ENCODE measurements at regions not wholly inside any gene's neighbourhood (a gene's known extent, or its start where the extent isn't known, plus 50 kb on each side); places are given as distances from the start of the nearest gene placed in this dataset.

GRCh38 chr5:130706696-130707095 lies 458.4 kb downstream of the HINT1 start:
- no peak for TF ChIP-seq CTCF (IDR thresholded peaks at IDR 0.05)
- DNase-seq (no peak), ATAC-seq (no peak)
- Mint-ChIP-seq H3K4me1 (no peaks in the 10 kb centered on the region), H3K27ac (no peak overlapping the region), H3K9me3 (peaks cover 0 to 4% of the 10 kb centered on the region in 2 donors), H3K27me3 (ENCODE audit: low read depth in 2 of 2) (no peaks in the 10 kb centered on the region), H3K4me3 (no peak overlapping the region), H3K36me3 (no peaks in the 10 kb centered on the region)
- H3K27me3 ChIP-seq (ENCODE audit: control insufficient read depth, insufficient read depth, low read length) = no peaks in the 10 kb centered on the region
- H3K4me3 ChIP-seq (ENCODE audit: low read length) = no peak overlapping the region
- no peaks in the 10 kb centered on the region for H3K9me3 ChIP-seq (ENCODE audit: control insufficient read depth, insufficient read depth, low read length)
- intact Hi-C loops (cut with micrococcal nuclease) = no loop called here
- no peak overlapping the region for H3K27ac ChIP-seq (ENCODE audit: low read length)
- 95% methylated on average over 5 of the region's 5 CpGs for WGBS (ENCODE audit: insufficient coverage)
- no peaks in the 10 kb centered on the region for H3K36me3 ChIP-seq (ENCODE audit: control insufficient read depth, insufficient read depth, low read length)
- H3K4me1 ChIP-seq (ENCODE audit: control insufficient read depth, insufficient read depth, low read length) = no peaks in the 10 kb centered on the region

- no peaks in the 10 kb centered on the region for H3K36me3 ChIP-seq (ENCODE audit: control insufficient read depth, insufficient read depth, low read length)
- Mint-ChIP-seq H3K4me1 (no peaks in the 10 kb centered on the region), H3K9me3 (peaks cover 0 to 4% of the 10 kb centered on the region in 2 donors), H3K4me3 (no peak overlapping the region), H3K27ac (no peak overlapping the region), H3K27me3 (ENCODE audit: low read depth in 2 of 2) (no peaks in the 10 kb centered on the region), H3K36me3 (no peaks in the 10 kb centered on the region)
- TF ChIP-seq CTCF (IDR thresholded peaks at IDR 0.05) = no peak
- WGBS (ENCODE audit: insufficient coverage) = 80% methylated on average over 1 of the region's 2 CpGs
- ATAC-seq (no peak), DNase-seq (no peak)
- no peak overlapping the region for H3K4me3 ChIP-seq (ENCODE audit: low read length)
- no peaks in the 10 kb centered on the region for H3K4me1 ChIP-seq (ENCODE audit: control insufficient read depth, insufficient read depth, low read length)
- H3K9me3 ChIP-seq (ENCODE audit: control insufficient read depth, insufficient read depth, low read length) = no peaks in the 10 kb centered on the region
- intact Hi-C loops (cut with micrococcal nuclease) = no loop called here
- H3K27ac ChIP-seq (ENCODE audit: low read length) = no peak overlapping the region
- no peaks in the 10 kb centered on the region for H3K27me3 ChIP-seq (ENCODE audit: control insufficient read depth, insufficient read depth, low read length)
Observed at GRCh38 chr5:130705368-130705767, 459.7 kb downstream of the HINT1 start.

GRCh38 chr5:130693509-130693908 lies 471.5 kb downstream of the HINT1 start:
- no peak for TF ChIP-seq CTCF (IDR thresholded peaks at IDR 0.05)
- no peaks in the 10 kb centered on the region for H3K9me3 ChIP-seq (ENCODE audit: control insufficient read depth, insufficient read depth, low read length)
- Mint-ChIP-seq H3K9me3 (peaks cover 0 to 4% of the 10 kb centered on the region in 2 donors), H3K36me3 (peaks cover 6% of the 10 kb centered on the region), H3K27ac (no peak overlapping the region), H3K4me3 (no peak overlapping the region), H3K27me3 (ENCODE audit: low read depth in 2 of 2) (no peaks in the 10 kb centered on the region), H3K4me1 (no peaks in the 10 kb centered on the region)
- no peak overlapping the region for H3K4me3 ChIP-seq (ENCODE audit: low read length)
- H3K27me3 ChIP-seq (ENCODE audit: control insufficient read depth, insufficient read depth, low read length) = no peaks in the 10 kb centered on the region
- no peaks in the 10 kb centered on the region for H3K36me3 ChIP-seq (ENCODE audit: control insufficient read depth, insufficient read depth, low read length)
- ATAC-seq (no peak), DNase-seq (no peak)
- intact Hi-C loops (cut with micrococcal nuclease) = no loop called here
- H3K4me1 ChIP-seq (ENCODE audit: control insufficient read depth, insufficient read depth, low read length) = no peaks in the 10 kb centered on the region
- 92% methylated on average over 3 of the region's 4 CpGs for WGBS (ENCODE audit: insufficient coverage)
- H3K27ac ChIP-seq (ENCODE audit: low read length) = no peak overlapping the region

GRCh38 chr5:130692770-130693169 lies 472.3 kb downstream of the HINT1 start:
- Histone ChIP-seq H3K36me3 (ENCODE audit: control insufficient read depth, insufficient read depth, low read length) (no peaks in the 10 kb centered on the region), H3K4me1 (ENCODE audit: control insufficient read depth, insufficient read depth, low read length) (no peaks in the 10 kb centered on the region), H3K4me3 (ENCODE audit: low read length) (no peak overlapping the region), H3K9me3 (ENCODE audit: control insufficient read depth, insufficient read depth, low read length) (no peaks in the 10 kb centered on the region), H3K27ac (ENCODE audit: low read length) (no peak overlapping the region), H3K27me3 (ENCODE audit: control insufficient read depth, insufficient read depth, low read length) (no peaks in the 10 kb centered on the region)
- DNase-seq = no peak
- Mint-ChIP-seq H3K4me3 (no peak overlapping the region), H3K27me3 (ENCODE audit: low read depth in 2 of 2) (no peaks in the 10 kb centered on the region), H3K4me1 (no peaks in the 10 kb centered on the region), H3K9me3 (peaks cover 0 to 2% of the 10 kb centered on the region in 2 donors), H3K36me3 (peaks cover 3% of the 10 kb centered on the region), H3K27ac (no peak overlapping the region)
- no peak for ATAC-seq
- WGBS (ENCODE audit: insufficient coverage) = 63% methylated on average over 1 of the region's 1 CpG
- no peak for TF ChIP-seq CTCF (IDR thresholded peaks at IDR 0.05)
- intact Hi-C loops (cut with micrococcal nuclease) = no loop called here

Data from natural killer cell (primary cell).